22Rv1 (cell line): ENCODE measurements at regions not wholly inside any gene's neighbourhood (a gene's known extent, or its start where the extent isn't known, plus 50 kb on each side); places are given as distances from the start of the nearest gene placed in this dataset.

Experiments
- ZFX ChIP-seq: fragments of 450-650 bp; IDR thresholded peaks from 2 replicates; pipeline ENCODE4 v1.6.1; 2017; ENCODE audit warnings: antibody characterized with exemption, borderline replicate concordance
- TF ChIP-seq, protein P1 (sequence below): fragments of 450-650 bp; IDR thresholded peaks from 2 replicates; pipeline ENCODE4 v1.5.1; 2017; ENCODE audit warnings: mild to moderate bottlenecking

DNA sequence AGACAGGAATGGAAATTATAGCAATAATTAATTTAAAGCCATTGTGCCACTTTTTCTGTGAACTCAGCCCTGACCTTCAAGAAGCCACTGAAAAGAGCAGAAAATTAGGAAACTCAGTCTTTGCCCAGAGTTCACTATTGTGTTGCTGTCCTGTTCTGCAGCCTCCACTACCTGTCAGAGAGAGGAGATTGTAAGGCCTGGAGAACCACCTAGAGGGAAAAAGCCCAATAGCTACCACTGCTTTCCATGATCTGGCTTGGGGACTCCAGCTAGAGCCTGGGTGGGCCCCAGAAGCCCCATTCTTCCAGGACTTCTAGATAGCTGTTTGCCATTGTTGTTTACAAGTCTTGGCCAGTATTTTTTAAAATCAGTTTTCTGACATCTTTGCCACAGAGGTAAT is 176.1 kb upstream of the KLF7 start:
- TF ChIP-seq, protein P1, sequence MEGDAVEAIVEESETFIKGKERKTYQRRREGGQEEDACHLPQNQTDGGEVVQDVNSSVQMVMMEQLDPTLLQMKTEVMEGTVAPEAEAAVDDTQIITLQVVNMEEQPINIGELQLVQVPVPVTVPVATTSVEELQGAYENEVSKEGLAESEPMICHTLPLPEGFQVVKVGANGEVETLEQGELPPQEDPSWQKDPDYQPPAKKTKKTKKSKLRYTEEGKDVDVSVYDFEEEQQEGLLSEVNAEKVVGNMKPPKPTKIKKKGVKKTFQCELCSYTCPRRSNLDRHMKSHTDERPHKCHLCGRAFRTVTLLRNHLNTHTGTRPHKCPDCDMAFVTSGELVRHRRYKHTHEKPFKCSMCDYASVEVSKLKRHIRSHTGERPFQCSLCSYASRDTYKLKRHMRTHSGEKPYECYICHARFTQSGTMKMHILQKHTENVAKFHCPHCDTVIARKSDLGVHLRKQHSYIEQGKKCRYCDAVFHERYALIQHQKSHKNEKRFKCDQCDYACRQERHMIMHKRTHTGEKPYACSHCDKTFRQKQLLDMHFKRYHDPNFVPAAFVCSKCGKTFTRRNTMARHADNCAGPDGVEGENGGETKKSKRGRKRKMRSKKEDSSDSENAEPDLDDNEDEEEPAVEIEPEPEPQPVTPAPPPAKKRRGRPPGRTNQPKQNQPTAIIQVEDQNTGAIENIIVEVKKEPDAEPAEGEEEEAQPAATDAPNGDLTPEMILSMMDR = no peak
- TF ChIP-seq ZFX = no peak
